ENCODE measurements at regions not wholly inside any gene's neighbourhood (a gene's known extent, or its start where the extent isn't known, plus 50 kb on each side); places are given as distances from the start of the nearest gene placed in this dataset.

DNA sequence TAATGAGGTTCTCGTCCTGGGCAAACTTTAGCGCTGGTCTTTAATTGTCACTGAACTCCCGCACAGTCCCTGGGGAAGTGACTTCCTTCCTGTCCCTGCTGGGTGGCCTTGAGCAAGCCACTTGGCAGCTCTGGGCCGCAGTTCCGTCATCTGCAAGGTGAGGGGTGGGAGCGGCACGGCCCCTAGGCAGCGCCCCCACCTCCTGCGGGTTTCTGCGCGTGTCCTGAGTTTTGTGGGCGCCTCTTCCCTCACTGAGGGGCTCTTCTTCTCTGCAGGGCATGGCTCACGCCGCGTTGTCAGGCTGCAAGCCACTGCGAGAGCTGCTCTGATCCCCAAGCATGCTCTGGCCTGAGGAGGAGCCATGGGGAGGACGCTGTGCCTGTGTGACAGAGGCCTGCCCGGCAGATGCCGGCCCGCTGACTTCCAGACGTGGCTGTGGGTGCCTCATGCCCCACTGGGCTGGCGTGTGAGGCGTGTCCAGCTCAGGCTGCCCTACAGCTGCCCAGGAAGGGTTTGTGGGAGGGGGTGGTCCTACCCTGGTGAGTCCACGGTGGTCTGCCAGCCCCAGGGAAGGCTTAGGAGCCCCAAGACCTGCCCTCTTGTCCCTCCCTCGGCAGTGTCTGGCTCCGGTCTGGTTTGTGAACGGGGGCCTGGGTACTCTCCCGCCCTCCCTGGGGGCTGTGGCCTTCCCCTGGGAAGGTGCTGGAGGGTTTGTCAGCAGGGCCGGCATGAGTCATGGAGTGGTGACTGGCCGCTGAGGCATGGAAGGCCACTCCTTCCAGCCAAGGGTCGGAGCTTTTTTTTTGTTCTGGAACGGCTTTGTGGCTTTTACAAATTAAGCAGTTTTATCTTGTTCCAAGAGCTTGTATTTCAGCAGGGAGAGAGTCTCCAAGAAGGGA is 182.0 kb downstream of the SEC14L1 start:
- CTCF ChIA-PET = interaction anchor here (0.6 to 1.3 kb wide), 3 partner anchors 9 to 111 kb away, joined by 3 to 4 read pairs (median 3); no protein-coding TSS in a partner anchor
- DNase-seq (ENCODE audit: low read depth, low spot score) = peak; percentile 95
- POLR2A ChIA-PET = interaction anchor here (0.5 to 1.5 kb wide), 19 partner anchors 9 to 232 kb away, joined by 3 to 9 read pairs (median 5); no protein-coding TSS in a partner anchor
- Histone ChIP-seq H3K27ac (ENCODE audit: low read depth, low read length) (peak overlapping the region; percentile 99), H3K9me3 (ENCODE audit: control insufficient read depth, insufficient read depth, low read length) (peaks cover 14% of the 10 kb centered on the region; the same call in 1 of the 2 replicates), H3K27me3 (ENCODE audit: control insufficient read depth, insufficient read depth, low read length) (no peaks in the 10 kb centered on the region), H3K4me3 (ENCODE audit: low read depth, low read length) (peak overlapping the region; percentile 56)
- TF ChIP-seq, protein P1, sequence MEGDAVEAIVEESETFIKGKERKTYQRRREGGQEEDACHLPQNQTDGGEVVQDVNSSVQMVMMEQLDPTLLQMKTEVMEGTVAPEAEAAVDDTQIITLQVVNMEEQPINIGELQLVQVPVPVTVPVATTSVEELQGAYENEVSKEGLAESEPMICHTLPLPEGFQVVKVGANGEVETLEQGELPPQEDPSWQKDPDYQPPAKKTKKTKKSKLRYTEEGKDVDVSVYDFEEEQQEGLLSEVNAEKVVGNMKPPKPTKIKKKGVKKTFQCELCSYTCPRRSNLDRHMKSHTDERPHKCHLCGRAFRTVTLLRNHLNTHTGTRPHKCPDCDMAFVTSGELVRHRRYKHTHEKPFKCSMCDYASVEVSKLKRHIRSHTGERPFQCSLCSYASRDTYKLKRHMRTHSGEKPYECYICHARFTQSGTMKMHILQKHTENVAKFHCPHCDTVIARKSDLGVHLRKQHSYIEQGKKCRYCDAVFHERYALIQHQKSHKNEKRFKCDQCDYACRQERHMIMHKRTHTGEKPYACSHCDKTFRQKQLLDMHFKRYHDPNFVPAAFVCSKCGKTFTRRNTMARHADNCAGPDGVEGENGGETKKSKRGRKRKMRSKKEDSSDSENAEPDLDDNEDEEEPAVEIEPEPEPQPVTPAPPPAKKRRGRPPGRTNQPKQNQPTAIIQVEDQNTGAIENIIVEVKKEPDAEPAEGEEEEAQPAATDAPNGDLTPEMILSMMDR (IDR thresholded peaks at IDR 0.05; ENCODE audit: low read depth, low read length) = no peak

DNA sequence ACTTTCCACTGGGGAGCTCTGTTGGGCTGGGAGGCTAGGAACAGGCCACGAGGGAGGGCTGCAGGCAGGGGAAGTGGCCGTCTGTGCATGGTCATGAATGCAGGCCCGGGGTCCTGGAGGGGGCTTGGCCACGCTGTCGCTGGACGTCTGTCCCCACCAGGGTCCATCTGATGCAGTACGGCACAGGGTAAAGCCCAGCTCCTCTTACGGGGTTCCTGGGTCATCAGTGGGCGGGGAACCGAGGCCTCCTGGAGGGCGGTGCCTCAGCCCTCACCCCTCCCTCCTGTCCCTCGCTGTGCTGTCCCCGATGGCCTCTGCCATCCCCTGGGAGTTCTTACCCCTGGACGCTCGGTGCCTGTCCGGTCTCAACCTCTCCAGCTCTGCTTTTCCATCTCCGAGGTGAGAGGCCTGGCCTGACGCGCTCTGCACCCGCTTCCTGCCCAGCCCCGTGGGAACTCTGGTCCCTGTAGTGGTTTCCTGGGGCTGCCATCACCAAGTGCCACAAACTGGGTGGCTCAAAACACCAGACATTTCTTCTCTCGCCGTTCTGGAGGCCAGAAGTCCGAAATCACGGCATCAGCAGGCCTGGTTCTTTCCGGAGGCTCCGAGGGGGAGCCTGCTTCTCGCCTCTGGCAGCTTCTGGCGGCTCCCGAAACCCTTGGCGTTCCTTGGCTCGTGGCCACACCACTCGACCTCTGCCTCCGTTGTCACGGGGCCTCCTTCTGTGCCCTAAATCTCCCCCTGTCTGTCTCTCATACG is 182.8 kb downstream of the SEC14L1 start:
- TF ChIP-seq, protein P1 (IDR thresholded peaks at IDR 0.05; ENCODE audit: low read depth, low read length) = no peak
- Histone ChIP-seq H3K27ac (ENCODE audit: low read depth, low read length) (peak overlapping the region; percentile 99), H3K27me3 (ENCODE audit: control insufficient read depth, insufficient read depth, low read length) (no peaks in the 10 kb centered on the region), H3K4me3 (ENCODE audit: low read depth, low read length) (peak overlapping the region; percentile 43), H3K9me3 (ENCODE audit: control insufficient read depth, insufficient read depth, low read length) (peaks cover 14% of the 10 kb centered on the region; the same call in 1 of the 2 replicates)
- no peak for DNase-seq (ENCODE audit: low read depth, low spot score)
- POLR2A ChIA-PET = interaction anchor here (0.5 to 1.7 kb wide), 19 partner anchors 10 to 233 kb away, joined by 3 to 9 read pairs (median 5); no protein-coding TSS in a partner anchor
- CTCF ChIA-PET = interaction anchor here (0.6 to 1.3 kb wide), 3 partner anchors 8 to 110 kb away, joined by 3 to 4 read pairs (median 3); no protein-coding TSS in a partner anchor

DNA sequence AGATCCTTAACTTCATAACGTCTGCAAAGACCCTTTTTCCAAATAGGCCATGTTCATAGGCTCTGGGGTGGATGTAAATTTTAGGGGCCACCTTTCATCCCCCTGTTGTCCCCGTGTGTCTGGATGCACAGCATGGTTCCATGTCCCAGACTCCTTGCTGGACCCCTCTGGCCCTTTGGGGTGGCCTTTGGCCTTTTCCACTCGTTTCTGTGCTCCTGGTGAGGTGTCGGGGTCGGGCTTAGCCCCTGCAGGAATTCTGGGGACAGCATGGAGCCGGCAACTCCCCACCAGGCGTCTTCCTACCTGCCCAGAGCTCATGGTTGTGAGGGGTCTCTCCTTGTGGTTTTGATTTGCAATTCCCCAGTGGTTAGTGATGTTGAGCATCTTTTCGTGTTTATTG is 183.5 kb downstream of the SEC14L1 start:
- Histone ChIP-seq H3K4me3 (ENCODE audit: low read depth, low read length) (no peak overlapping the region), H3K9me3 (ENCODE audit: control insufficient read depth, insufficient read depth, low read length) (peaks cover 14% of the 10 kb centered on the region; the same call in 1 of the 2 replicates), H3K27me3 (ENCODE audit: control insufficient read depth, insufficient read depth, low read length) (no peaks in the 10 kb centered on the region), H3K27ac (ENCODE audit: low read depth, low read length) (peak overlapping the region; percentile 99)
- POLR2A ChIA-PET = interaction anchor here (0.8 to 1.7 kb wide), 4 partner anchors 16 to 121 kb away, joined by 3 to 5 read pairs (median 3); no protein-coding TSS in a partner anchor
- TF ChIP-seq, protein P1 (IDR thresholded peaks at IDR 0.05; ENCODE audit: low read depth, low read length) = no peak
- DNase-seq (ENCODE audit: low read depth, low spot score) = no peak
- CTCF ChIA-PET = interaction anchor here (2.0 kb wide), 1 partner anchor 106 kb away, joined by 6 read pairs; no protein-coding TSS in a partner anchor

DNA sequence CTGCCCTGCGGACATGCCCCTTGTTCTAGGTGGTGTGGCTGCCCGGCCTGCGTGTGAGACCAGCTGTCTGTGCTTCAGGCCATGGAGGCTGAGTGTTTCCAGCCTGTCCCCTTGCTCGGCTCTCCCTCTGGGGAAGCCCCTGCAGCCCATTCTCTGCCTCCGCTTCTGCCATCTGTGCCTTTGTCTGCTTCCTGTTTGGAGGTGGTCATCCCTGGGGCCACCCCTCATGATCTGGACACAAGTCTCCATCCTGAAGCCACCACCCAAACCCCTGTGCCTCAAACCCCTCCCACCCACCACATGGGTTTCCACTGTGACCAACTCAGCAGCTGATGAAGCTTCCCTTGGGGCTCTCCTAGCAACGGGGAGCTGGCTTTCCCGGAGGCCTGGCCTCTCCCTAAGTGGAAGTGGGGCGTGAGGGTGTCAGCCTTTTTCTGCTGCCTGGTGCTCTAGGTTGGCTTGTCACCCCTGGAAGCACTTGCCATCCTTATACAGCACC is 184.9 kb downstream of the SEC14L1 start:
- peaks cover 14% of the 10 kb centered on the region; the same call in 1 of the 2 replicates for H3K9me3 ChIP-seq (ENCODE audit: control insufficient read depth, insufficient read depth, low read length)
- POLR2A ChIA-PET = interaction anchor here (0.6 to 1.7 kb wide), 6 partner anchors 38 to 147 kb away, joined by 3 to 7 read pairs (median 4); no protein-coding TSS in a partner anchor
- CTCF ChIA-PET = interaction anchor here (2.0 kb wide), 1 partner anchor 104 kb away, joined by 6 read pairs; no protein-coding TSS in a partner anchor
- no peak overlapping the region for H3K4me3 ChIP-seq (ENCODE audit: low read depth, low read length)
- TF ChIP-seq, protein P1 (IDR thresholded peaks at IDR 0.05; ENCODE audit: low read depth, low read length) = no peak
- H3K27ac ChIP-seq (ENCODE audit: low read depth, low read length) = peak overlapping the region; percentile 99
- DNase-seq (ENCODE audit: low read depth, low spot score) = no peak
- no peaks in the 10 kb centered on the region for H3K27me3 ChIP-seq (ENCODE audit: control insufficient read depth, insufficient read depth, low read length)
